Thoracic aorta (tissue), 2 donors: ENCODE measurements at regions not wholly inside any gene's neighbourhood (a gene's known extent, or its start where the extent isn't known, plus 50 kb on each side); places are given as distances from the start of the nearest gene placed in this dataset.

Source experiments
- ATAC-seq: fragments of 150-250 bp; one replicate; pipeline ENCODE4 v1.8.0; 2017; ENCODE audit warnings: low read depth; ENCODE audit not compliant: insufficient number of reproducible peaks, low FRiP score
- DNase-seq: peaks from one replicate; pipeline ENCODE4 v3.0.0-alpha.2; 2020; ENCODE audit warnings: low spot score
- H3K27ac ChIP-seq, 2 donors: fragments of 200-600 bp; sonication (generic); 1 replicate in 1 of 2; 2 replicates in 1 of 2; pipeline ENCODE4 v1.5.1; 2016; ENCODE audit warnings: mild to moderate bottlenecking in 2 of 2, moderate library complexity in 2 of 2
- H3K27me3 ChIP-seq: fragments of 200-600 bp; sonication (generic); replicated peaks from 2 replicates; pipeline ENCODE4 v1.6.0; 2016; ENCODE audit warnings: mild to moderate bottlenecking; ENCODE audit not compliant: insufficient read depth
- H3K36me3 ChIP-seq: fragments of 200-600 bp; sonication (generic); one replicate; pipeline ENCODE4 v1.5.1; 2016
- H3K4me1 ChIP-seq, 2 donors: fragments of 200-600 bp; sonication (generic); 1 replicate in 1 of 2; 2 replicates in 1 of 2; pipeline versions ENCODE4 v1.5.1 to v1.6.0; 2016; ENCODE audit warnings: low read depth in 2 of 2, mild to moderate bottlenecking in 1 of 2; ENCODE audit not compliant: control insufficient read depth in 1 of 2
- H3K4me3 ChIP-seq: fragments of 200-600 bp; sonication (generic); 2 replicates; pipeline ENCODE4 v1.5.1; 2016; ENCODE audit warnings: mild to moderate bottlenecking
- H3K9me3 ChIP-seq: fragments of 200-600 bp; sonication (generic); 2 replicates; pipeline ENCODE4 v1.5.1; 2016
- CTCF ChIP-seq: fragments of 200-600 bp; sonication (generic); IDR thresholded peaks from one replicate; pipeline ENCODE4 v1.5.1; 2019; ENCODE audit warnings: antibody characterized with exemption

- Histone ChIP-seq H3K27me3 (no peaks in the 10 kb centered on the region), H3K4me1 (no peaks in the 10 kb centered on the region), H3K36me3 (no peaks in the 10 kb centered on the region), H3K4me3 (no peak overlapping the region), H3K27ac (no peak overlapping the region), H3K9me3 (no peaks in the 10 kb centered on the region)
- no peak for DNase-seq
- ATAC-seq = no peak
- no peak for TF ChIP-seq CTCF
Measured at GRCh38 chr13:105894697-105895096, 640.8 kb downstream of the EFNB2 start.

GRCh38 chr13:105890509-105890908 lies 645.0 kb downstream of the EFNB2 start:
- H3K9me3 ChIP-seq = no peaks in the 10 kb centered on the region
- no peak for ATAC-seq
- H3K27ac ChIP-seq = no peak overlapping the region
- H3K4me3 ChIP-seq = no peak overlapping the region
- no peaks in the 10 kb centered on the region for H3K36me3 ChIP-seq
- no peaks in the 10 kb centered on the region for H3K4me1 ChIP-seq
- H3K27me3 ChIP-seq = no peaks in the 10 kb centered on the region
- DNase-seq = no peak
- no peak for TF ChIP-seq CTCF

- no peak for ATAC-seq
- no peaks in the 10 kb centered on the region for H3K27me3 ChIP-seq
- TF ChIP-seq CTCF = no peak
- no peak overlapping the region for H3K27ac ChIP-seq
- no peaks in the 10 kb centered on the region for H3K9me3 ChIP-seq
- no peak for DNase-seq
- no peaks in the 10 kb centered on the region for H3K4me1 ChIP-seq
- H3K36me3 ChIP-seq = no peaks in the 10 kb centered on the region
- no peak overlapping the region for H3K4me3 ChIP-seq
Measured at GRCh38 chr13:105878119-105878700, 657.3 kb downstream of the EFNB2 start.

- TF ChIP-seq CTCF = no peak
- no peak overlapping the region for H3K4me3 ChIP-seq
Measured at GRCh38 chr13:105874814-105875213, 660.6 kb downstream of the EFNB2 start.

GRCh38 chr13:105871768-105872167 lies 663.7 kb downstream of the EFNB2 start:
- H3K9me3 ChIP-seq = no peaks in the 10 kb centered on the region
- no peak overlapping the region for H3K27ac ChIP-seq
- no peaks in the 10 kb centered on the region for H3K36me3 ChIP-seq
- DNase-seq = no peak
- no peak for ATAC-seq
- no peak for TF ChIP-seq CTCF
- H3K4me1 ChIP-seq = no peaks in the 10 kb centered on the region
- no peak overlapping the region for H3K4me3 ChIP-seq
- no peaks in the 10 kb centered on the region for H3K27me3 ChIP-seq

More at GRCh38 chr13:105874814-105875213, 660.6 kb downstream of the EFNB2 start:
- DNase-seq = no peak
- no peak for ATAC-seq
- no peaks in the 10 kb centered on the region for H3K4me1 ChIP-seq
- no peak overlapping the region for H3K27ac ChIP-seq
- H3K9me3 ChIP-seq = no peaks in the 10 kb centered on the region
- H3K27me3 ChIP-seq = no peaks in the 10 kb centered on the region
- no peaks in the 10 kb centered on the region for H3K36me3 ChIP-seq
